PC-3 (cell line): ENCODE measurements at regions not wholly inside any gene's neighbourhood (a gene's known extent, or its start where the extent isn't known, plus 50 kb on each side); places are given as distances from the start of the nearest gene placed in this dataset.

Experiments
- ATAC-seq: fragments of 200-7000 bp; cut with Tn5 transposase; 2 replicates; pipeline ENCODE4 v1.9.1; 2020; ENCODE audit warnings: mild to moderate bottlenecking, moderate library complexity
- BruUV-seq: library from RNA; stranded (reverse); fragments of 400-500 nt; replicated peaks from 2 replicates; lab custom pipeline; 2021; lab: Mats Ljungman, UMichigan
- CTCF ChIA-PET: fragments of 300-600 bp; sonication (Branson Sonifier 250); formaldehyde crosslinking; loops from one replicate; lab custom pipeline; 2022; ENCODE audit warnings: antibody characterized with exemption; lab: Charles Lee
- POLR2A ChIA-PET: fragments of 300-600 bp; sonication (Branson Sonifier 250); formaldehyde crosslinking; loops from one replicate; lab custom pipeline; 2022; ENCODE audit warnings: antibody characterized with exemption; ENCODE audit not compliant: unreplicated experiment; lab: Charles Lee
- DNase-seq: peaks from one replicate; pipeline ENCODE4 v3.0.0-alpha.2; 2015
- H2AFZ ChIP-seq: fragments of 300-600 bp; sonication (generic); 2 replicates; pipeline ENCODE4 v1.6.0; 2016; ENCODE audit warnings: antibody characterized with exemption, low read length
- H3F3A ChIP-seq: fragments of 300-600 bp; sonication (generic); one replicate; pipeline ENCODE4 v1.6.0; 2017; ENCODE audit warnings: antibody characterized with exemption, low read length, control low read depth, mild to moderate bottlenecking; ENCODE audit not compliant: unreplicated experiment
- H3K27ac ChIP-seq: fragments of 300-600 bp; sonication (generic); 2 replicates; pipeline ENCODE4 v1.5.1; 2016; ENCODE audit warnings: mild to moderate bottlenecking, low read length
- H3K27me3 ChIP-seq: fragments of 300-600 bp; sonication (generic); 2 replicates; pipeline ENCODE4 v1.6.1; 2016; ENCODE audit warnings: low read length, mixed read lengths
- H3K36me3 ChIP-seq: fragments of 300-600 bp; sonication (generic); 2 replicates; pipeline ENCODE4 v1.6.1; 2016; ENCODE audit warnings: low read depth, mixed run types, low read length, mixed read lengths
- H3K4me1 ChIP-seq: fragments of 300-600 bp; sonication (generic); 2 replicates; pipeline ENCODE4 v1.5.1; 2016; ENCODE audit warnings: low read length; ENCODE audit not compliant: insufficient read depth
- H3K4me2 ChIP-seq: fragments of 300-600 bp; sonication (generic); 2 replicates; pipeline ENCODE4 v1.6.0; 2016; ENCODE audit warnings: low read length
- H3K4me3 ChIP-seq: fragments of 300-600 bp; sonication (generic); 2 replicates; pipeline ENCODE4 v1.5.1; 2016; ENCODE audit warnings: mild to moderate bottlenecking, low read length, mixed read lengths
- H3K79me2 ChIP-seq: fragments of 300-600 bp; sonication (generic); 2 replicates; pipeline ENCODE4 v1.6.1; 2017; ENCODE audit warnings: low read length, mixed read lengths
- H3K9ac ChIP-seq: fragments of 300-600 bp; sonication (generic); 2 replicates; pipeline ENCODE4 v1.6.0; 2016; ENCODE audit warnings: mild to moderate bottlenecking, low read length
- H3K9me2 ChIP-seq: fragments of 300-600 bp; sonication (generic); replicated peaks from 2 replicates; pipeline ENCODE4 v1.6.1; 2016; ENCODE audit warnings: mixed run types, low read length, mixed read lengths
- H3K9me3 ChIP-seq: fragments of 300-600 bp; sonication (generic); 2 replicates; pipeline ENCODE4 v1.6.1; 2016; ENCODE audit warnings: low read length, mixed read lengths
- H4K20me1 ChIP-seq: fragments of 300-600 bp; sonication (generic); 2 replicates; pipeline ENCODE4 v1.6.1; 2016; ENCODE audit warnings: low read length, mixed read lengths
- CTCF ChIP-seq: fragments of 300-600 bp; sonication (generic); conservative IDR thresholded peaks from 2 replicates; pipeline ENCODE4 v1.5.1; 2017; ENCODE audit warnings: antibody characterized with exemption, low read depth, mild to moderate bottlenecking, low read length
- EZH2 ChIP-seq: fragments of 300-600 bp; sonication (generic); IDR thresholded peaks from one replicate; pipeline ENCODE4 v1.6.1; 2017; ENCODE audit warnings: antibody characterized with exemption, mild to moderate bottlenecking, low read length; ENCODE audit not compliant: unreplicated experiment
- EZH2phosphoT487 ChIP-seq: fragments of 300-600 bp; sonication (generic); IDR thresholded peaks from 2 replicates; pipeline ENCODE4 v1.6.1; 2018; ENCODE audit warnings: mild to moderate bottlenecking, antibody characterized with exemption, low read length, borderline replicate concordance
- intact Hi-C: fragments of 100-400 bp; cut with micrococcal nuclease; formaldehyde crosslinking; loops from 2 replicates; pipeline ENCODE4 v1.9.0; 2023

- Histone ChIP-seq H3K36me3 (no peaks in the 10 kb centered on the region), H4K20me1 (no peaks in the 10 kb centered on the region), H3K4me3 (no peak overlapping the region), H3K27me3 (no peaks in the 10 kb centered on the region; the same call in 1 of the 2 replicates), H2AFZ (no peak overlapping the region), H3K9me2 (no peaks in the 10 kb centered on the region), H3K9ac (no peak overlapping the region), H3K9me3 (no peaks in the 10 kb centered on the region), H3F3A (no peaks in the 10 kb centered on the region), H3K79me2 (no peaks in the 10 kb centered on the region), H3K4me1 (no peaks in the 10 kb centered on the region), H3K4me2 (no peak overlapping the region), H3K27ac (no peak overlapping the region)
- ChIA-PET POLR2A (no interaction called here), CTCF (no interaction called here)
- ATAC-seq (no peak), DNase-seq (no peak)
- no TSS peak for BruUV-seq
- intact Hi-C loops = no loop called here
- TF ChIP-seq EZH2 = no peak
- TF ChIP-seq CTCF = no peak
- no peak for TF ChIP-seq EZH2phosphoT487
Measured at GRCh38 chr5:31064215-31064614, 129.3 kb upstream of the CDH6 start.

GRCh38 chr5:31062902-31063580, 130.4 kb upstream of the CDH6 start:
- H2AFZ ChIP-seq = no peak overlapping the region

More at GRCh38 chr5:31062902-31063580, 130.4 kb upstream of the CDH6 start:
- intact Hi-C loops = no loop called here
- POLR2A ChIA-PET = interaction anchor here (0.7 kb wide), 1 partner anchor 8 kb away, joined by 4 read pairs; no protein-coding TSS in a partner anchor
- Histone ChIP-seq H3K4me1 (no peaks in the 10 kb centered on the region), H4K20me1 (no peaks in the 10 kb centered on the region), H3K27ac (no peak overlapping the region), H3K27me3 (no peaks in the 10 kb centered on the region; the same call in 1 of the 2 replicates), H3F3A (no peaks in the 10 kb centered on the region), H3K79me2 (no peaks in the 10 kb centered on the region), H3K36me3 (no peaks in the 10 kb centered on the region), H3K4me3 (no peak overlapping the region), H3K4me2 (no peak overlapping the region), H3K9ac (no peak overlapping the region), H3K9me3 (no peaks in the 10 kb centered on the region), H3K9me2 (no peaks in the 10 kb centered on the region)
- CTCF ChIA-PET = no interaction called here
- no TSS peak for BruUV-seq
- no peak for ATAC-seq
- DNase-seq = no peak
- TF ChIP-seq EZH2phosphoT487 (no peak), CTCF (no peak), EZH2 (no peak)
